ES-I3 (cell line): ENCODE measurements at regions not wholly inside any gene's neighbourhood (a gene's known extent, or its start where the extent isn't known, plus 50 kb on each side); places are given as distances from the start of the nearest gene placed in this dataset.
"Not testable (repeated sequence)": the region's sequence is repeated elsewhere in the genome, so short reads cannot be mapped to it uniquely, and the experiment has no call there.

Experiments used
- H3K36me3 ChIP-seq: 2 replicates; pipeline ENCODE4 v1.6.1; 2013; ENCODE audit warnings: mild to moderate bottlenecking, low read length, control low read depth, moderate library complexity; ENCODE audit not compliant: insufficient read depth
- H3K4me1 ChIP-seq: 2 replicates; pipeline ENCODE4 v1.6.1; 2013; ENCODE audit warnings: mild to moderate bottlenecking, control low read depth, low read length; ENCODE audit not compliant: insufficient read depth
- H3K9ac ChIP-seq: 2 replicates; pipeline ENCODE4 v1.6.1; 2013; ENCODE audit warnings: low read depth, mild to moderate bottlenecking, low read length, moderate library complexity
- H3K9me3 ChIP-seq: 2 replicates; pipeline ENCODE4 v1.6.1; 2013; ENCODE audit warnings: mild to moderate bottlenecking, low read length, moderate library complexity; ENCODE audit not compliant: control insufficient read depth, insufficient read depth

DNA sequence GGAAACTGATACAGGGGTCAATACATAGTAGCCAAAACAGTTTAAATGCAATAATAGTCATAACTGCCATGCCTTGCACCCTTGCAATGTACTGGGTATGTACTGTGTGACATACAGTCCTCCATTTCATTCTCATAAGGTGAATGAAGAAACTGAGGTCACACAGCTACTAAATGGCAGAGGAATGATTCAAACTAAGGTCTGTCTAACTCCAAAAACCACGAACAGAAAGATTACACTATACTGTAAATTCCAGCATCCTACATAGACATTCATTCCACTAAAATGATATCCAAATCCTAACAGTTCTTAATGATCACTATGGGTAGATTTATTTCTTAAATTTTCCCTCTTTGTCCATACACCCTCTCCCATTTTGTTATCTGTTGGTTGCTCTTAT, 238.1 kb upstream of the SERP2 start:
- Histone ChIP-seq H3K9me3 (no peaks in the 10 kb centered on the region), H3K9ac (no peak overlapping the region), H3K4me1 (peaks cover 6% of the 10 kb centered on the region; the same call in 1 of the 2 replicates), H3K36me3 (no peaks in the 10 kb centered on the region)

DNA sequence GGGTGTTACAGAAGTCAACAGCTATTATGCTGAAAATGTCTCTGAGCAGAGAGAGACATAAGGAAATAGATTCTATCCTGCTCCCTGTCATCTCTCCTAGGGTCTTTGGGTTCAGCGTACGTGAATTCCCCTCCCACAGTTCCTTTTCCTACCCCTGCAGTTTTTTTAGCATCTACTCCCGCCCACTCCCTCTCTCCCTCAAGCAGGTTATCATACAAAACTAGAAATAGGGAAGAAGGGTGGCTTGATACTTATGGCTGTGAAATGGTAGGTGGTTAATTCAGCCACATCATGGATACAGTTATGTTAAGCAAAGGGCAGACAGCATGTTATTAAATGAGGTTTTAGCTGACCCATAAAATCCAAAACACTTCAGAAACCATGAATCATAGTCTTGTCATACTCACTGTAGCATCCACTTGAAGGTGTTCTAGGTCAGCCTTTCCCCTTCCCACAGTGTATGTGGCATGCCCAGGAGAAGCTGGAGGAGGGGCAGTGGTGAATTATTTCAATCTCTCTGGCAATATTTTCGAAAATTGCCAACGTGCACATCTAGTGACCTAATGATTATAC, 236.8 kb upstream of the SERP2 start:
- Histone ChIP-seq H3K9me3 (no peaks in the 10 kb centered on the region), H3K4me1 (peaks cover 8% of the 10 kb centered on the region; the same call in 1 of the 2 replicates), H3K36me3 (no peaks in the 10 kb centered on the region), H3K9ac (no peak overlapping the region)

DNA sequence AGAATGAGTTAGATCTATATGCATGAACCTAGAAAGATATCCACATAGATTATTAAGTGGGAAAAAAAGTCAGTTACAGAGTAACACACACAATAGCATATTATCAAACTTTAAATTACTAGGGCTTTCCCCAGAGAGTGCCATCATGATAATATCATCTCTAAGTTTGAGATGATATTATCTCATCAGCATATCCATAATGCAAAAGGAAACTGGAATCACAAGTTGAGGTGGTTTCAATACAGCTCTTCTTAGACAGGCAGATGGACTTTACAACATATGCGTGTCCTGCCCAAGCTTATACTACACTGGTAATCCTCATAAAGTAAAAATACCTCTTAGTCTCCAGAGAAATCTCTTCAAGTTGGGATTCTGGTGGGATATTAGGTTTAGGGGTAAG, 236.2 kb upstream of the SERP2 start:
- no peaks in the 10 kb centered on the region for H3K9me3 ChIP-seq
- no peaks in the 10 kb centered on the region for H3K36me3 ChIP-seq
- no peak overlapping the region for H3K9ac ChIP-seq
- H3K4me1 ChIP-seq, result peaks cover 8% of the 10 kb centered on the region; the same call in 1 of the 2 replicates

DNA sequence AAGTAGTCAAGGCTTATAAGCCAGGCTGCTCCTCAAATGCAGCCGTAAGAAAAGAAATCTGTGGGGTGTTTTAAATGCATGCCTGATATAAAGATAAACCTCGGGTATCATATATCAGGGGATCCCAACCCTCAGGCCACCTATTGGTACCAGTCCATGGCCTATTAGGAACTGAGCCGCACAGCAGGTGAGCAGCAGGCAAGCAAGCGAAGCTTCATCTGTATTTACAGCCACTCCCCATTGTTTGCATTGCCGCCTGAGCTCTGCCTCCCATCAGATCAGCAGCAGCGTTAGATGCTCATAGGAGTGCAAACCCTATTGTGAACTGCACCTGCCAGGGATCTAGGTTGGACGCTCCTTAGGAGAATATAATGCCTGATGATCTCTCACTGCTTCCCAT, 233.5 kb upstream of the SERP2 start:
- H3K9ac ChIP-seq, result no peak overlapping the region
- H3K9me3 ChIP-seq, result no peaks in the 10 kb centered on the region
- H3K4me1 ChIP-seq, result peaks cover 15% of the 10 kb centered on the region; the same call in 1 of the 2 replicates
- H3K36me3 ChIP-seq, result no peaks in the 10 kb centered on the region; the same call in 1 of the 2 replicates

DNA sequence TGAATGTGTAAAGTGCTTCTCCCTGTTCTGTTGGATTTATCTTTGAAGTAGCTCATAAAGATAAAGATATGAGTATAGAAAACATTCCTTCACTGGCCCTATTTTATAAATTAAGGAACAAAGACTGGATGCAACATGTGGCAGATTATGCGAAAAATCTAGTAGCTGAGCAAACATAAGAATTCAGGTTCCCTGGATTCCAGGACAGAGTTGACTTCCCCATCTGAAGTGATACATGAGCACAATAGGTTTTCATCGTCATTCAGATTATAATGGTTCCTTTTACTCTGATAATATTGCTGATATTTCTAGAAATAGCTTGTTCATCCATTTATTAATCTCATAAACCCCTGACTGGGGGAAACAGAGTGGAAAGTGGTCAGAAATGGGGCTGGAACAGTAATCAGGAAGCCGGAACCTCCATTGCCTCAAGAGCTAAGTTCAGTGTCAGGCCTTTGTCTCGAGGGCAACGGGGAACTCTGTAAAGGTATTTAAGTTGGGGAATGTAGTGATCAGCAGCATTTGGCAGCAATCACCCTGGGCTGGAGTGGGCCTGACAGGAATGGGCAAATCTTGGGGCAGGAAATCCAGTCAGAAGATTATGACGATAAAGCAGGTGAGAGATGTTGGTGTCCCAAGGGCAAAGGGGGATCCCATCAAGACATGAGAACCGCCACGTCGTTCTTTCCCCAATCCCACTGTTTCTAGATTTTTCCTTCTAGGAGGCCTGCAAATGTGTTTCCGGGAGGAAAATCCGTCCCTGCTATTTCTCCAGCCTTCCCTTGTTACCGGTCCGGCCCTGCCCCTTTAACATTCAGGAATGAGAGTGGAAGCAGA, 232.5 kb upstream of the SERP2 start:
- Histone ChIP-seq H3K36me3 (no peaks in the 10 kb centered on the region; the same call in 1 of the 2 replicates), H3K4me1 (peaks cover 15% of the 10 kb centered on the region; the same call in 1 of the 2 replicates), H3K9me3 (no peaks in the 10 kb centered on the region), H3K9ac (peak overlapping the region; percentile 92)

DNA sequence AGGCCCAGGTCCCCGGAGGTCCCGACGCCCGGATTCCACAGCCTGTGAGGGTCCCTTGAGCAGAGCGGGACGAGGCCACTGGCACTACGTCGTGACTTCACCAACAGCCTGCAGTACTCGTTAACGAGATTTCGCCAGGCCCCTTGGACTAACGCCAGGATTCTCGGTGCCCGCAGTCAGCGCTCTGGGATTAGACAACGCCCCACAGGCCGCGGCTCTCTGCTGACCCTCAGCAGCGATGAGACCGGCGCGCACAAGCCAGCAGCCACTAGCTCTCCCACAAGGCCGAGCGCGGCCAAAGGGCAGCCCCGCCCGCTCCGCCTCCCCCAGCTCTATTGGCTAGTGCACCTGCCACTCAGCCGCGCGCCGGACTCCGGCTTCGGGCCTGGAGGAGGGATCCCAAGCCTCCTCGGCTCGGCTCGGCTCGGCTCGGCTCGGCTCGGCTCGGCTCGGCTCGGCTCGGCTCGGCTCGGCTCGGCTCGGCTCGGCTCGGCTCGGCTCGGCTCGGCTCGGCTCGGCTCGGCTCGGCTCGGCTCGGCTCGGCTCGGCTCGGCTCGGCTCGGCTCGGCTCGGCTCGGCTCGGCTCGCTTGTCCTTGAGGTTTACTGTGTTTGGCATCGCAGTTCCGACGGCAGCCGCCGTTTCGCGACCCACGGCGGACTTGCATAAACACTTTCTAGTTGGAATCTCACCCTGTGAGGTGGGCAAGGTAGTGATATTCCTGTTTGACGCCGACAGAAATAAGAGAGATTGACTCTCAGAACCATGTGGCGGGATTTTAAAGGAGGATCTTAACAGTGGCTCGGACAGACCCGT, 231.7 kb upstream of the SERP2 start:
- Histone ChIP-seq H3K9me3 (no peaks in the 10 kb centered on the region), H3K4me1 (peaks cover 15% of the 10 kb centered on the region; the same call in 1 of the 2 replicates), H3K36me3 (no peaks in the 10 kb centered on the region; the same call in 1 of the 2 replicates), H3K9ac (peak overlapping the region; percentile 92)

DNA sequence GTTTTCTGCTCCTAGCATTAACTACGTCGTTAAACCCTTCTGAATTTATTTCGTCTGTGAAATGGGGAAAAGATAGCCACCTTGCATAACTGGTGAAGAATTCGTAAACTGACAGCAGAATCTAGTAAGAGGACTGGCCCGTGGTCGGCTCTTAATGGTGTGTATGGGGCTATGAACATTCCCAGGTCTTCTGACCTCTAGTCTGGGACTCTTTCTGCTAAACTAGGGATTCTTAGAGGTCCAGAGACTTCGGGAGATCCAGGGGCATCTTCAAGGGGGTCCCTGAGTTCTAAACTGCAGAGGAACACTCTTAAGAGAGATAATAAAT, 231.1 kb upstream of the SERP2 start:
- Histone ChIP-seq H3K9ac (peak overlapping the region; percentile 83), H3K36me3 (no peaks in the 10 kb centered on the region; the same call in 1 of the 2 replicates), H3K9me3 (no peaks in the 10 kb centered on the region), H3K4me1 (peaks cover 15% of the 10 kb centered on the region; the same call in 1 of the 2 replicates)

DNA sequence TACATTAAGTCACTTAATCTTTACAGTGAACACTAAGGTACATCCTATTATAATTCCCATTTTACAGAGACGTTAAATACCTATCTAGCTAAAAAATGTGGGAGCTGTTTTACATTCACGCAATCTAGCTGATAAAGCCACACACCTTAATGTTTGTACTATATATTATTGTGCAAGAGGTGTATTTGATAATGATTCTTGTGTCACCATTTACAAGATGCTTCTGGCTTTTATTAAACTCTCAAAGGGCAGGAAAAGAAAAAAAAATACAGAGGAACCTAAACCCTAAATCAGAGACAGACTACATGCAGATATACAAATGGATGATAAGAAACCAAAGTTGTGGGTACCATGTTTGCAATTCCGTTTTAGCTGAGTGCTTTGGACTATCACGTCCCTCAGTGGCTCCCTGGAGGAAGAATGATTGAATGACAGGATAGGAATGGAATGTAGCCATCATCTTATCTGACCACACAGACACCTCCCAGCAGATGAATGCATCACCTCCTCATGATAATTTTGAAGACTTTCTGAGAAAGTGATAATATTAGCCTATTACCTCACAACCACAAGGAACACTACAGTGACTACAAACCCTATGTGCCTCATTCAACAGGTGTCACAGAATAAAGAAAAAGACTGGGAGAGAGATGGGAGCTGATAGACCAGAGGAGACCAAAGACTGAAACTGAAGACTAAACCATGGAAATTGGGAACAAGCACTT, 230.5 kb upstream of the SERP2 start:
- Histone ChIP-seq H3K4me1 (peaks cover 15% of the 10 kb centered on the region; the same call in 1 of the 2 replicates), H3K9ac (peak overlapping the region; percentile 83; the same call in 1 of the 2 replicates), H3K36me3 (no peaks in the 10 kb centered on the region; the same call in 1 of the 2 replicates)

DNA sequence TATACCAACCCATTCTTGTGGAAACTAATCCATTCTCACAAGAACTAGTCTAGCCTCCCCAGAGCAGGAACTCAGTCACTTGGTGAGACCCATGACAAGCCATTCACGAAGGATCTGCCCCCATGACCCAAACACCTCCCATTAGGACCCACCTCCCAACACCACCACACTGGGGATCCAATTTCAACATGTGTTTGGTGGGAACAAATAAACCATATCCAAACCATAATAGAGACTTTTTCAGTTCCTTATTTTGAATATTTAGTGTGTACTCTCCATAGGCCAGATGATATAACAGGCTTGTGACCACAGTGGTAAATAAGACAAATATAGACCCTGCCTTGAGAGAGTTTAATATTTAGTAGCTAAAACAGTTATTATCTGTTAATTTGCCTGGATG, 227.5 kb upstream of the SERP2 start:
- Histone ChIP-seq H3K9me3 (no peaks in the 10 kb centered on the region), H3K36me3 (no peaks in the 10 kb centered on the region; the same call in 1 of the 2 replicates), H3K4me1 (peaks cover 11% of the 10 kb centered on the region; the same call in 1 of the 2 replicates), H3K9ac (no peak overlapping the region)

More for the DNA sequence above, 230.5 kb upstream of the SERP2 start:
- no peaks in the 10 kb centered on the region for H3K9me3 ChIP-seq

DNA sequence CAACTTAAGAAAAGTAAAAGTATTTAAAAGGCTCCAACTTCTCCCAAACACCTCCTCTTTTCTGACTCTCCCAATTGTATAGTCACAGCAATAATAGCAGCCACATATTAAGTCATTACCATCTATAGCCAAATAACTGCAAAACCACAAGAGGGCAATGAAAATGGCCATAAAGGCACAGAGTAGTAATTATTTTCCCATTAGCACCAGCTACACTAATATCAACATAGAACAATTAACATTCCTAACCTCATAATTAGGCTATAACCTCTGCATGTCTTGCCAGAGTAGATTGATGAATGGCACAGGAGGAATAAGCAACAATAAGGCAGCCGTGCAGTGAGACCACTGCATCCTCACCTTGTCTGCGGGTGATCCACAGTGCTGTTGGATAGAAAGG, 226.4 kb upstream of the SERP2 start:
- H3K9ac ChIP-seq, result no peak overlapping the region
- no peaks in the 10 kb centered on the region for H3K9me3 ChIP-seq
- H3K36me3 ChIP-seq, result no peaks in the 10 kb centered on the region; the same call in 1 of the 2 replicates
- H3K4me1 ChIP-seq, result peaks cover 11% of the 10 kb centered on the region; the same call in 1 of the 2 replicates

DNA sequence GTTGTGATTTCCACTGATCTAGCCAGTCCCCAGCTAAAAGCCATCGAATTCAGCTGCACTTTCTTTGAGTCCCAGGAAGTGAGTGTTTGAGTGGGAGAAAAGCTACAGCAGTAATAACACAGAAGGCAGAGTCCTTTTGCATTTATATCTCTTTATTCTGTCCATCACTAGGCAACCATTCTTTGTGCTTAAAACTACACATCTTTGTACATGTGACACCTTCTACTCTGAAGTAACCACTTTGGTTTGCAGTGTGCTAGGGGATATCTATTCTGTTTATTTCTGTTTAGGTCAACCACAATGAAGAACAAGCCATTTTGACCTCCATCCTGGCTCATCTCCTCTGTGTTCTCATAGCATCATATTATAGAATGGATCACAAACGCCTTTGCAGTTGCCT, 226.0 kb upstream of the SERP2 start:
- Histone ChIP-seq H3K36me3 (no peaks in the 10 kb centered on the region; the same call in 1 of the 2 replicates), H3K4me1 (peaks cover 10% of the 10 kb centered on the region; the same call in 1 of the 2 replicates), H3K9me3 (no peaks in the 10 kb centered on the region), H3K9ac (no peak overlapping the region)

DNA sequence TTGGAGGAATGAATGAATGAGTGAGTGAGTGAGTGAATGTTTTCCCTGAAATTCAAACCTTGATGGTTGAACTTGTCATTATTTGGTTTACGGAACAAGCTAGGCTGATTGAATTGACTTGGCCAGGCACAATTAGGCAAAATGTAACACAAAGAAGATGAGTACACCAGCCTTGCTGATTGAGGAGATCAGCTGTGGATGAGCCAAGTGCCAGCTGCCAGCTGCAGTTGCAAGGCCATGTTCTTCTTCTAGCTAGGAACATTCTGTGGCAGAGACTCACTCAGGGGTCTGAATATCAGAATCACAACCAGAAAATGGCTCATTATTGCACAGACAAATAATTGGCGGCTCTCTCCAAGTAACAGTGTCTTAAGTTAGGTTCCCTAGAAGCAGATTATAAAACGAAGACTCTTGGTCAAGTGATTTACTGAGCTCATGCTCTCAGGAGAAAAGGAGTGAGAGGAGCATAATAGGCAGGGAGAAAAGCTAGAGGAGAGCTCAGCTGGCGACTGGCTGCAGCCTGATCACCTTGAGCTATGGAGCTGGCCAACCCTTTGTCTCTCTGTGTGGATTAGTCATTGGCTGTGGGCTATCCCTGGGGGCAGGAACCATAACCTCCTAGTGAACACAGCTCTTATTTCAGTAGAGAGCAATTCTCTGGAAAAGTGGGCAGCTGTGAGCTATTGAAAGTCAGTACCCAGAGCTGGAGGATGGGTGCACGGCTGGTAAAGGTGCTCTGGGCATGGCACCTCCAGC, 225.3 kb upstream of the SERP2 start:
- Histone ChIP-seq H3K36me3 (no peaks in the 10 kb centered on the region; the same call in 1 of the 2 replicates), H3K9ac (no peak overlapping the region), H3K9me3 (no peaks in the 10 kb centered on the region), H3K4me1 (peaks cover 4% of the 10 kb centered on the region; the same call in 1 of the 2 replicates)

DNA sequence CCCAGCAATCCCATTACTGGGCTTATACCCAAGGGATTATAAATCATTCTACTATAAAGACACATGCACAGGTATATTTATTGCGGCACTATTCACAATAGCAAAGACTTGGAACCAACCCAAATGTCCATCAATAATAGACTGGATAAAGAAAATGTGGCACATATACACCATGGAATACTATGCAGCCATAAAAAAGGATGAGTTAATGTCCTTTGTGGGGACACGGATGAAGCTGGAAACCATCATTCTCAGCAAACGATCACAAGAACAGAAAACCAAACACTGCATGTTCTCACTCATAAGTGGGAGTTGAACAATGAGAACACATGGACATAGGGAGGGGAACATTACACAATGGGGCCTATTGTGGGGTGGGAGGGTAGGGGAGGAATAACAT, 224.4 kb upstream of the SERP2 start:
- H3K9ac ChIP-seq, H3K36me3 ChIP-seq, H3K4me1 ChIP-seq, H3K9me3 ChIP-seq: not testable (repeated sequence)
